ENCODE measurements at regions not wholly inside any gene's neighbourhood (a gene's known extent, or its start where the extent isn't known, plus 50 kb on each side); places are given as distances from the start of the nearest gene placed in this dataset.

GRCh38 chr20:23136893-23137745 is 51.0 kb upstream of the CD93 start (continued):
- TF ChIP-seq ZNF280B (CRISPR knock-in tag; IDR thresholded peaks at IDR 0.05) (no peak), POLR3A (IDR thresholded peaks at IDR 0.05; ENCODE audit: borderline replicate concordance, extremely low read depth, insufficient read depth, insufficient read length) (no peak), CC2D1A (IDR thresholded peaks at IDR 0.05) (no peak), CHD1 (IDR thresholded peaks at IDR 0.05; ENCODE audit: low read length) (no peak), C11orf30 (IDR thresholded peaks at IDR 0.05; ENCODE audit: low read depth) (peak; percentile 91), IRF9 (tag; IDR thresholded peaks at IDR 0.05) (no peak), ZNF224 (CRISPR knock-in tag; IDR thresholded peaks at IDR 0.05) (no peak), HSF4 (CRISPR knock-in tag; IDR thresholded peaks at IDR 0.05; ENCODE audit: borderline replicate concordance) (no peak), ZNF174 (CRISPR knock-in tag; IDR thresholded peaks at IDR 0.05) (no peak), HOMEZ (CRISPR knock-in tag; IDR thresholded peaks at IDR 0.05) (no peak), CREM (IDR thresholded peaks at IDR 0.05; ENCODE audit: low read depth) (0 out of 2 replicates have a peak, but pooled peaks have one; percentile 29), NCOA4 (IDR thresholded peaks at IDR 0.05; ENCODE audit: partially characterized antibody) (no peak), HLTF (IDR thresholded peaks at IDR 0.05) (no peak), ZNF282 (CRISPR knock-in tag; IDR thresholded peaks at IDR 0.05) (no peak), SRSF1 (IDR thresholded peaks at IDR 0.05; ENCODE audit: low read depth, low read length) (no peak), MTA3 (IDR thresholded peaks at IDR 0.05; ENCODE audit: borderline replicate concordance) (peak; percentile 83), FOXO4 (CRISPR knock-in tag; IDR thresholded peaks at IDR 0.05) (no peak), ELF4 (CRISPR knock-in tag; IDR thresholded peaks at IDR 0.05) (no peak), TFAP4 (CRISPR knock-in tag; IDR thresholded peaks at IDR 0.05; ENCODE audit: borderline replicate concordance) (peak; percentile 80; the same call in 1 of the 2 replicates), MAFK (IDR thresholded peaks at IDR 0.05; ENCODE audit: low read length) (peak; percentile 75), ZNF780A (CRISPR knock-in tag; IDR thresholded peaks at IDR 0.05) (no peak), CBFA2T3 (IDR thresholded peaks at IDR 0.05) (peak; percentile 48)
